ENCODE measurements at regions not wholly inside any gene's neighbourhood (a gene's known extent, or its start where the extent isn't known, plus 50 kb on each side); places are given as distances from the start of the nearest gene placed in this dataset.
"Not testable (repeated sequence)": the region's sequence is repeated elsewhere in the genome, so short reads cannot be mapped to it uniquely, and the experiment has no call there.

DNA sequence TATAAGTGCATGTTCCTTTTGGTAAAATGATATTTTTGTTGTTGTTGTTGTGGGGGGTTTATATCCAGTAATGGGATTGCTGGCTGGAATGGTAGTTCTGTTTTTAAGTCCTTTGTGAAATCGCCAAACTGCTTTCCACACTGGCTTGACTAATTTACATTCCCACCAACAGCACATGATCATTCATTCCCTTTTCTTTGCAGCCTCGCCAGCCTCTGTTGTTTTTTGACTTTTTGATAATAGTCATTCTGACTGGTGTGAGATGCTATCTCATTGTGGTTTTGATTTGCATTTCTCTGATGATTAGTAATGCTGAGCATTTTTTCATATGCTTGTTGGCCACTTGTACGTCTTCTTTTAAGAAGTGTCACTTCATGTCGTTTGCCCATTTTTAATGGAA is 188.5 kb upstream of the CHRM3 start:
- no peak for DNase-seq

DNA sequence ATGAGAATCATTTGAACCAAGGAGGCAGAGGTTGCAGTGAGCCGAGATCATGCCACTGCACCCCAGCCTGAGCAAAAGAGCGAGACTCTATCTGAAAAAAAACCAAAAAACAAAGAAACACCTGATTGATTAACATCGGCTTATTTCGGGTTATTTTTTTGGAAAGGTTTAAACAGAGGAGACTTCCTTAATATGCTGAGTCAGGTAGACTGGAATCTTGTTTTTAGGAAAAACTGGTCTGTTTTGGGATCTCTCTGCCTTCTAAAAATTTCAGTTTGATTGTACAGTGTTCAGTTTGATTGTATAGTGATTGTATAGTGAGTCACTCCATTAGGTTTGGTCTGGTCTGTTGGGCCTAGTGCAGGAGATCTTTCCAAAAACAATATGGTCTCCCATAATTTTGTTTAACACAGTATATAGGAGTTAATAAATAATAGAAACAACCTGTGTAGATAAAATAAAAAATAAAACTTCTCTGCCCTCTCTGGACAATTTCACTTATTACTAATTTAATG is 196.3 kb upstream of the CHRM3 start:
- no peak for DNase-seq

DNA sequence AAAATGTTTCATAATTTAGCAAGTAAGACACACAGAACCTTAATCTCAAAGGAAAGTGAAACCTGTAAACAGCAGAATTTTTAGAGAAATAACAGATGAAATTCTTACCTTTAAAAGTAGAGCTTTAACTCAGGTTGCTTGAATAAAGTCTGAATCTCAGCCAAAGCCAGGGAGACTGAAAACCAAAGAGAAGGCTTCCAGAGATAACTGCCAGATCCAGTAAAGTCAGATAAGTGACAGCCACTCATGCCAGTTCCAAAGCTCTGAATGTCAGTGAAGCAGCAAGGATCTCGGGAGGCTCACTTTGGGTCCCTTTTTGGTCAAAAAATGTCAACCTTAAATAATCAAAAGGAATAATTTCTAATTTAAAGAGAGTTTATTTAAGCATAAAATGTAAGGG is 199.9 kb upstream of the CHRM3 start:
- DNase-seq, result no peak

- no peak for DNase-seq
Observed at GRCh38 chr1:239185245-239185619, 201.1 kb upstream of the CHRM3 start.

GRCh38 chr1:239184561-239185244 is 201.7 kb upstream of the CHRM3 start:
- no peak for DNase-seq

DNA sequence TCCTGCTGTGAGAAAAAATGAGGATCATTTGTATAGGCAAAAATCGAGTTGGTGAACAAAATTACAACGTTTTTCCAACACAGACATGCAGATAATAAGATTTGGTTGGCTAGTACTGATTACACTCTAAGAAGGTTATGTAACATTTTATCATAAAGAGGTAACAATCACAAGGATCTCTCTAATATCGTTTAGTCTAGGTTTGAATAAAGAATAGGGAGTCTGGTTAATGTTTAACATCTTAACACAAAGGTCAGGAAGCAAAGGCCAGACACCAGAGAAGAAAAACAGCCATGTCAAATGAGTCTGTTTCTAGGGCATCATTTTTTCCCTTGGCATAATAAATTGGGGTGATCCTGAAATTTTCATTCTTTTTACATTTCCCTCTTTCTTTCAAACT is 207.4 kb upstream of the CHRM3 start:
- DNase-seq, result no peak

GRCh38 chr1:239174880-239175279 is 211.5 kb upstream of the CHRM3 start:
- no peak for DNase-seq

GRCh38 chr1:239170828-239171227 is 215.5 kb upstream of the CHRM3 start:
- no peak for DNase-seq

- DNase-seq, result no peak
Observed at GRCh38 chr1:239169276-239169675, 217.1 kb upstream of the CHRM3 start.

- DNase-seq, result no peak
Observed at GRCh38 chr1:239164451-239165180, 221.8 kb upstream of the CHRM3 start.

GRCh38 chr1:239155466-239156091 is 230.8 kb upstream of the CHRM3 start:
- no peak for DNase-seq

- no peak for DNase-seq
Observed at GRCh38 chr1:239151937-239152336, 234.4 kb upstream of the CHRM3 start.

DNA sequence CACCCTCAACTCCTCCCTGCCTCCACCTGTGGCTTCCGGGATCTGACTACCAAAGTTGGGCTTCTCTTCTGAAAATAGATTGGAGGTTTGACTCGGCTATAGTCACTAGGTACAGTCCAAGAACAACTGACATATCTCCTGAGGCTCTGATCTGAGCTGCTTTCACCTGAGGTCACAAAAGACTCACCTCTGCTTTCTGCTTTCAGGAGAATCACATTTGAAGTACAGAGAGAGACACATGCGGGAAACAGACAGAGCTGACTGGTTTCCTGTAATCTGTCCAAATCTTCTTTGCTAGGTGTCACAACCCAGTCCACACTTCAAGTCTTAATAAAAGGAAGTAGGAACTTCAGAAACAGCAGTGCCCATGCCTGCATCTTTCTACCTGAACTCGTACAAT is 245.4 kb upstream of the CHRM3 start:
- no peak for DNase-seq

DNA sequence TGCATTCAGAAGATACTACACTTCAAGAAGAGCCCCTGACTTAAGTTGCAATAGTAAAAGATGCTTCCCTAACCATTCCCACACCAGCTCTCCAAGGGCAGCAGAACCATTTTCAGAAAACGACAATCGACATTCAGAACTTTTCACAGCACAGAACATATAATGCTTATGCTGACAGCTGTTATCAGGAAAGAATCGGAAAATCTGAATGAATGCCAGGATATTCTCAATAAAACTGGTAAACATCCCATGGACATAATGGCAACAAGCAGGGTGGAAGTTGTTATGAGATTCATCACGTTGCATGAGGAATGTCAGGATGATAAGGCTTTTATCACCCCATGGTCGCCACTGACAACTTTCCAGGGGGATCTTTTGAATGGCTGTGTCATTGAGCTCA is 246.6 kb upstream of the CHRM3 start:
- no peak for DNase-seq

GRCh38 chr1:239128541-239128940 is 257.8 kb upstream of the CHRM3 start:
- DNase-seq, result no peak

GRCh38 chr1:239126884-239127283 is 259.5 kb upstream of the CHRM3 start:
- DNase-seq, result no peak

DNA sequence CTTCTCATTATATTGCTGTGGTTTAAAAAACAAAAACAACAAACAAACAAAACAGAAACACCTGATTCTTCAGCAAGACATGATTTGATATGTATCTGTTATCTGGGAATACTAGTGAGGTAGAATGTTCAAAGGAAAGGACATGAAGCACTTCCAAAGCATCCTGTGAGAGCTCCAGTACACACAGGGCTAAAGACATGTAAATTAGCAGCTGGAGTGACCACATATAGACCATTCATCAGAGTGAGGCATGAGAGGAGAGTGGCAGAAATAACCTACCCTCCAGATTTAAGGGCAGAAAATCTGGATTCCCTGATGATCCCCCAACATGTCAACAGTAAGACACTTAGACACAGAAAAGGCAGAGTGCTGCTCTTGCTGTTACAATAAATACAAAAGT is 260.5 kb upstream of the CHRM3 start:
- no peak for DNase-seq

DNA sequence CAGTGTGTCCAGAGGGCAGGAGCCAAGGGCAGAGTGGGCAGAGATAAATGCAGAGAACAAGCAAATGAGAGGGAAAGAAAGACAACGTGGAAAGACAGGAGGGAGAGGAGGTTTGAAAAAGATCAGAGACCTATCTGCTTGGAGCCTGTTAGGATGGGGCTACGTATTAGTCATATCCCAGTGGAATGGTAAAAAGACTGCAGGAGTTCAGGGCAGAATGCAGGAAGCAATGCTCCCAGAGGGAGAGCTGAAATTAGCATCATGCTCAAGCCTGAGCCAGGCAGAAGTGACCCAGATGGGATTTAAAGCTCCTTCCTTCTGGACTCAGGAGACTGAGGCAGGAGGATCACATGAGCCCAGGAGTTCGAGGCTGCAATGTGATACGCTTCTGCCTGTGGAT is 261.3 kb upstream of the CHRM3 start:
- DNase-seq, result no peak

GRCh38 chr1:239123260-239123659 is 263.1 kb upstream of the CHRM3 start:
- DNase-seq, result no peak

GRCh38 chr1:239112101-239112935 is 274.1 kb upstream of the CHRM3 start:
- DNase-seq, result no peak

GRCh38 chr1:239107676-239108075 is 278.7 kb upstream of the CHRM3 start:
- no peak for DNase-seq

DNA sequence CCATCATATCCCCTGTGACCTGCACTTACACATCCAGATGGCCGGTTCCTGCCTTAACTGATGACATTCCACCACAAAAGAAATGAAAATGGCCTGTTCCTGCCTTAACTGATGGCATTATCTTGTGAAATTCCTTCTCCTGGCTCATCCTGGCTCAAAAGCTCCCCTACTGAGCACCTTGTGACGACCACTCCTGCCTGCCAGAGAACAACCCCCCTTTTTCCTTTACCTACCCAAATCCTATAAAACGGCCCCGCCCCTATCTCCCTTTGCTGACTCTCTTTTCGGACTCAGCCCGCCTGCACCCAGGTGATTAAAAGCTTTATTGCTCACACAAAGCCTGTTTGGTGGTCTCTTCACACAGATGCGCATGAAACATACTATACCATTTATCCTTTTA is 279.7 kb upstream of the CHRM3 start:
- not testable (repeated sequence) for DNase-seq

DNA sequence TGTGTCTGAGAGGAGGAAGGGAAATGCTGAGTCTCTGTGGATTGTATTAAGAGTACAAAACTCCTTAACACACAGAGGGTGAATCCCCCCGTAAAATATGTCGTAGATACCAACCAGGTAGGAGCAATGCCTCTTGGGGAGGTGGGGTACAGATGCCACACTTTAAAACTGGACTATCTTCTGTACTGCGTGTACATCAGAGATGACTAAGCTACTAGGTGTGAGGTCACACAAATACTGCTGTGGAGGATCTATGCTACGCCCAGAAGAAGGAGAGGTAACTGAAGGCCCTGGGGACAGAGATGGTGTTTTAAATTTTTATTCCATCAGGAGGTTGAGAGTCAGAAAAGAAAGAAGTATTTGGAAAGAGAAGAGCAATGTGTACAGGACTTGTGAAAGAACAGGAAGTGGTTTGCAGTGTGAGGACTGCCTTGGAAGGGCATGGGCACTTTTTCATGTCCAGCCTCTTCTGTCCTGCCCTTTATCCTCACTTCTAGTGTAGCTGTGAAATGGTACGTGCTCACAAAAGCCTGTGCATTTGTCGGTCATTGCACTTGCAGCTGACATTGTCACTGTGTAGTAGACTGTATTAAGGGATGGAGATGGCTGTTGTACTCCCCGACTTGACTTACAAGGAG is 287.8 kb upstream of the CHRM3 start:
- no peak for DNase-seq
